HEK293T (cell line): ENCODE measurements at regions not wholly inside any gene's neighbourhood (a gene's known extent, or its start where the extent isn't known, plus 50 kb on each side); places are given as distances from the start of the nearest gene placed in this dataset.
A peak's percentile ranks its signal among the peaks of the same experiment; 100 is the strongest.

ENCODE experiments used
- CTCF ChIA-PET: fragments of 350-600 bp; formaldehyde crosslinking; extraction: SDS; loops from one replicate; lab custom pipeline; 2021; ENCODE audit warnings: antibody characterized with exemption, inconsistent platforms; lab: Yijun Ruan, JAX
- POLR2A ChIA-PET: fragments of 350-600 bp; formaldehyde crosslinking; extraction: SDS; loops from one replicate; lab custom pipeline; 2020; ENCODE audit warnings: antibody characterized with exemption, inconsistent platforms; lab: Yijun Ruan, JAX
- DNase-seq: peaks from one replicate; pipeline ENCODE4 v3.0.0; 2012; ENCODE audit warnings: mixed read lengths; ENCODE audit errors: extremely low spot score
- ARNT ChIP-seq: fragments of 450-650 bp; IDR thresholded peaks from 2 replicates; pipeline ENCODE4 v1.6.1; 2017; ENCODE audit warnings: mild to moderate bottlenecking
- BHLHE40 ChIP-seq: fragments of 450-650 bp; IDR thresholded peaks from 2 replicates; pipeline ENCODE4 v1.6.1; 2016; ENCODE audit warnings: mild to moderate bottlenecking, moderate library complexity, borderline replicate concordance
- CTBP1 ChIP-seq: fragments of 450-650 bp; IDR thresholded peaks from 2 replicates; pipeline ENCODE4 v1.6.1; 2016; ENCODE audit warnings: borderline replicate concordance
- ELF4 ChIP-seq: fragments of 450-650 bp; IDR thresholded peaks from 2 replicates; pipeline ENCODE4 v1.6.1; 2017; ENCODE audit warnings: antibody characterized with exemption
- FOXA1 ChIP-seq: fragments of 450-650 bp; IDR thresholded peaks from 2 replicates; pipeline ENCODE4 v1.6.1; 2016; ENCODE audit warnings: mild to moderate bottlenecking
- FOXK2 ChIP-seq: fragments of 450-650 bp; IDR thresholded peaks from 2 replicates; pipeline ENCODE4 v1.6.1; 2016; ENCODE audit warnings: mild to moderate bottlenecking
- FOXM1 ChIP-seq: fragments of 450-650 bp; IDR thresholded peaks from 2 replicates; pipeline ENCODE4 v1.6.1; 2017; ENCODE audit warnings: mild to moderate bottlenecking, borderline replicate concordance
- HDGF ChIP-seq: fragments of 450-650 bp; IDR thresholded peaks from 2 replicates; pipeline ENCODE4 v1.6.1; 2017; ENCODE audit warnings: antibody characterized with exemption, borderline replicate concordance
- L3MBTL2 ChIP-seq: fragments of 450-650 bp; conservative IDR thresholded peaks from 2 replicates; pipeline ENCODE4 v1.6.1; 2016; ENCODE audit warnings: mild to moderate bottlenecking
- LEF1 ChIP-seq: fragments of 450-650 bp; IDR thresholded peaks from 2 replicates; pipeline ENCODE4 v1.6.1; 2017; ENCODE audit warnings: mild to moderate bottlenecking, borderline replicate concordance
- NFRKB ChIP-seq: fragments of 450-650 bp; IDR thresholded peaks from 2 replicates; pipeline ENCODE4 v1.6.1; 2016; ENCODE audit warnings: mild to moderate bottlenecking, moderate library complexity
- SP1 ChIP-seq: fragments of 450-650 bp; IDR thresholded peaks from 2 replicates; pipeline ENCODE4 v1.6.1; 2017
- SUZ12 ChIP-seq: fragments of 450-650 bp; IDR thresholded peaks from 2 replicates; pipeline ENCODE4 v1.6.1; 2016; ENCODE audit warnings: mild to moderate bottlenecking
- TARDBP ChIP-seq: fragments of 450-650 bp; IDR thresholded peaks from 2 replicates; pipeline ENCODE4 v1.6.1; 2016
- ZNF384 ChIP-seq: fragments of 450-650 bp; IDR thresholded peaks from 2 replicates; pipeline ENCODE4 v1.6.1; 2016
- TF ChIP-seq, protein P1 (sequence below): fragments of 450-650 bp; IDR thresholded peaks from 2 replicates; pipeline ENCODE4 v1.6.1; 2016

GRCh38 chr3:76039431-76039830 is 254.1 kb upstream of the ZNF717 start:
- no peak for DNase-seq
- no peak for TF ChIP-seq ELF4
- TF ChIP-seq TARDBP, result no peak
- TF ChIP-seq SUZ12, result no peak
- TF ChIP-seq FOXM1, result no peak
- no peak for TF ChIP-seq CTBP1
- no peak for TF ChIP-seq ZNF384
- ChIA-PET POLR2A (no interaction called here), CTCF (no interaction called here)

DNA sequence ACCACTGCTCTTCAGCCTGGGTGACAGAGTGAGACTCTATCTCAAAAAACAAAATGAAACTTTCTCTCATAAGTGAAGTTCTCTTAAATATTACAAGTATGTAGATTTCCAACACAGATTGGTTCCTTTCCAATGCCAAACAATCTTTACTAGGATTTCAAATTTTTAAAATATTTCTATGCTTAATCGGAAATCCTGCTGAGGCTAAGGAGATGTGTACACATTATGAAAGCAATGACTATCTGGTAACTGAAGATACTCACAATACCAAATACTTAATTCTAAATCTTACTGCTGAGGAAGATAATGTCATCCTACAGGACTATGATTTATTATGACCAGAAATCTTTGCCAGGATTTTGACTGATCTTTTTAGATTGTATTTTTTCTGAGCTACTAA is 255.6 kb upstream of the ZNF717 start:
- TF ChIP-seq LEF1 (no peak), ARNT (no peak), HDGF (no peak), SP1 (no peak), ELF4 (no peak), FOXM1 (no peak), FOXK2 (no peak), CTBP1 (no peak), FOXA1 (no peak), BHLHE40 (no peak), ZNF384 (no peak), TARDBP (no peak), SUZ12 (no peak), L3MBTL2 (no peak)
- TF ChIP-seq, protein P1, sequence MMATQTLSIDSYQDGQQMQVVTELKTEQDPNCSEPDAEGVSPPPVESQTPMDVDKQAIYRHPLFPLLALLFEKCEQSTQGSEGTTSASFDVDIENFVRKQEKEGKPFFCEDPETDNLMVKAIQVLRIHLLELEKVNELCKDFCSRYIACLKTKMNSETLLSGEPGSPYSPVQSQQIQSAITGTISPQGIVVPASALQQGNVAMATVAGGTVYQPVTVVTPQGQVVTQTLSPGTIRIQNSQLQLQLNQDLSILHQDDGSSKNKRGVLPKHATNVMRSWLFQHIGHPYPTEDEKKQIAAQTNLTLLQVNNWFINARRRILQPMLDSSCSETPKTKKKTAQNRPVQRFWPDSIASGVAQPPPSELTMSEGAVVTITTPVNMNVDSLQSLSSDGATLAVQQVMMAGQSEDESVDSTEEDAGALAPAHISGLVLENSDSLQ, result no peak
- DNase-seq, result no peak
- CTCF ChIA-PET, result no interaction called here
- POLR2A ChIA-PET, result no interaction called here

GRCh38 chr3:76043746-76044145 is 258.4 kb upstream of the ZNF717 start:
- DNase-seq, result no peak
- ChIA-PET POLR2A (no interaction called here), CTCF (interaction anchor here (0.6 to 1.7 kb wide), 4 partner anchors 10 to 20 kb away, joined by 3 to 6 read pairs (median 4); no protein-coding TSS in a partner anchor)
- TF ChIP-seq FOXM1 (no peak), TARDBP (no peak), ZNF384 (no peak), FOXK2 (no peak), SUZ12 (no peak)

DNA sequence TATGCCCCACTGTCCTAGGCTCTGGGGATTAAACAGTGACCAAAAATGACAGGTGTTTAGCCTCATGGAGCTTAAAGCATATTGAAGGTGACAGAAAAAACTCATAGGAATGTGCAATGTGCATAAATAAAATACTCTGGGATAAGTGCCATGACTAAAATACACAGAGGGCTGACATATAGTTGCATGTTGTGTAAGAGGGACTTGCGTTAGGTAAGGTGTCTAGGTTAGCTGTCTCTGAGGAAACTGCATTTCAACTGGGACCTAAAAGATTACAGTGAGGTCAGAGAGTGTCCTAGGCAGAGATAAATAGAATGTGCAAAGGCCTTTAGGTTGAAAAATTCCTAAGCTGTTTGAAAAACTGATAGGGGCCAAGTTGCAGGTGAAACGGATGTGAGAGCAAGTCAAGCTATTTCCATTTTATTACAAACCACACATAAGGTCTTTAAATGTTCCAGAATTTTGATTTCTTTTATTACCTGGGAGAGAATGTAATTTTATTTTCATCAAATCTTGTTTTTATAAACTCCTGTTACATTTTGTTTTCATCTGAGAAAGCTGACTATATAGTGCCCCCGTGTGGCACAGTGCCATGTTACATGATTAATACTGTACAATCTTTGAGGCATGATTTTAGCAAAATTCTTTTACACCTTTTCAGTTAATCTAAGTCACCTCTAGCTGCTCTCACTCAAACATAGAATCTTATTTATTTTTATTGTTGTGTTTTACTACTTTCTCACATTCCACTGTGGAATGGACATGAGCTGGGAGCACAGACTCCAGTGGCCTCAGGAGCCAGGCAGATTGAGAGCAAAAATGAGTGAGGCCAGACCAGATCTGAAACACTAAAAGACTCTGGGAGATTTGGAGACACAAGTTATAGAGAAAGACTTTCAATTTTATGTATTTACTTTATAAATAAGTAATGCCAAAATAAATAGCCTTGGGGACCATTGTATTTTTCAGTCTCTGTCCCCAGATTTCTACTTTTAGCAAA is 259.6 kb upstream of the ZNF717 start:
- TF ChIP-seq BHLHE40, result no peak
- TF ChIP-seq FOXA1, result no peak
- no peak for TF ChIP-seq FOXM1
- no peak for TF ChIP-seq CTBP1
- ChIA-PET POLR2A (interaction anchor here (0.8 kb wide), 1 partner anchor 259 kb away, joined by 3 read pairs; the partner anchor contains the start of gene ZNF717), CTCF (interaction anchor here (0.6 to 1.7 kb wide), 4 partner anchors 11 to 51 kb away, joined by 3 to 6 read pairs (median 4); no protein-coding TSS in a partner anchor)
- peak; percentile 10 for DNase-seq

DNA sequence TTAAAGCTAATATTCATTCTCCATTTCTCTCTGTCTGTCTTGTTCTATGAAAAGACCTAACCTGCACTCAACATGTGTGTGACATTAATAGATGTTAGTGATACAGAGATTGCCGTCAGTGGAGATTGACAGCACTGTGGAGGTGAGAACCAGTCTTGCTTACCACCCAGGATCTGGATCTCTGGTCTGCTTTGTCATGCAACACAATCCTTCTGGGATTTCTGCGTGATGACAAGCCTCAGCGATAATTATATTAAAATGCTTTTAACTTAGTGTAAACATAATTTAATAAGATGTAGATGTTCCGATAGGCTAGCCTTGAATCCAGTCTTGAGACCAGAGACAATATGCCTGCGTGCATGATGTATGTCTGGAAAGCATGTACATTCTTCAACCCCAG is 262.0 kb upstream of the ZNF717 start:
- POLR2A ChIA-PET, result no interaction called here
- CTCF ChIA-PET, result no interaction called here
- no peak for DNase-seq
- TF ChIP-seq FOXM1 (no peak), SP1 (no peak), HDGF (no peak), SUZ12 (no peak), ZNF384 (no peak), FOXA1 (no peak), FOXK2 (no peak), ELF4 (no peak), CTBP1 (no peak), NFRKB (no peak), TARDBP (no peak), L3MBTL2 (no peak), ARNT (no peak), BHLHE40 (no peak)
- TF ChIP-seq, protein P1, result no peak

DNA sequence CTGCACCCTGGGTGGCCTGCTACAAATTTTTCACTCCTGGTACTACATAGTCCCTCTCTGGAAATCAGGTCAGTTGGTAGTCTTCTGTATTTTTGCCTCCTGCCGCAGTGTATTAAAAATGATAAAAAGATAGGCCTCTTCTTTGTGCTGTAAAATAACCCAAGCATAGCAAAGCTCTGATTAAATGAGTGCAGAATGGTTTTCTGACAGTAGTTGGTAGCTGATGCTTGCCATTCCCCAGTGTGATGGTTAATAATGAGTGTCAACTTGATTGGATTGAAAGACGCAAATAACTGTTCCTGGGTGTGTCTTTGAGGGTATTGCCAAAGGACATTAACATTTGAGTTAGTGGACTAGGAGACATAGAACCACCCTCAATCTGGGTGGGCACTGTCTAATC is 264.4 kb upstream of the ZNF717 start:
- ChIA-PET POLR2A (no interaction called here), CTCF (no interaction called here)
- TF ChIP-seq FOXA1 (no peak), LEF1 (no peak), ELF4 (no peak), BHLHE40 (no peak), CTBP1 (no peak), FOXM1 (no peak), TARDBP (no peak), SP1 (no peak), HDGF (no peak), L3MBTL2 (no peak), FOXK2 (no peak), SUZ12 (no peak)
- TF ChIP-seq, protein P1, result no peak
- no peak for DNase-seq
